GM12891 (cell line): ENCODE measurements at regions not wholly inside any gene's neighbourhood (a gene's known extent, or its start where the extent isn't known, plus 50 kb on each side); places are given as distances from the start of the nearest gene placed in this dataset.
"Not testable (repeated sequence)": the region's sequence is repeated elsewhere in the genome, so short reads cannot be mapped to it uniquely, and the experiment has no call there.

Source experiments
- DNase-seq: peaks from one replicate; pipeline ENCODE4 v3.0.0; 2011; ENCODE audit warnings: low spot score; ENCODE audit not compliant: insufficient read length
- FAIRE-seq: peaks from 2 replicates; lab custom pipeline; 2011; peaks lifted over from hg19 to GRCh38; lab: Jason Lieb, UNC

DNA sequence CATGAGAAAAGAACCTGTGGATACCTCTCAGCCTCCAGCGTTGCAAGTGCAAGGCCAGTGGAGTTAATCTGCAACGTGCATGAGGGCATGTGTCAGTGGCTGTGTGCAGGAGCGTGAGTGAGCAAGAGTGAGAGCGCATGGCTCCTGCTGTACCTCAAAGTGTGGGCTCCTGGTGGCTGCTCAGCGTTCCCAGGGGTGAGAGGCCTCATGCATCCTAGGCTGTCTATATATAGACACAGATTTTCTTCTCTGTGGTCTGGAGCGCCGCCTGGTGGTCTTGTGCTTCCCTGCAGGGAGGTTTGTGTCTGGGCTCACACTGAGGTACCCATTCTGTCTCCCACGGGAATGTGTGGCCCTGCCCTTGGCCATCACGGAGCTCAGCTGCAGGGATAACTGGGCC, 161.8 kb upstream of the POTEB2 start:
- DNase-seq: not testable (repeated sequence)
- FAIRE-seq: peak; percentile 82

DNA sequence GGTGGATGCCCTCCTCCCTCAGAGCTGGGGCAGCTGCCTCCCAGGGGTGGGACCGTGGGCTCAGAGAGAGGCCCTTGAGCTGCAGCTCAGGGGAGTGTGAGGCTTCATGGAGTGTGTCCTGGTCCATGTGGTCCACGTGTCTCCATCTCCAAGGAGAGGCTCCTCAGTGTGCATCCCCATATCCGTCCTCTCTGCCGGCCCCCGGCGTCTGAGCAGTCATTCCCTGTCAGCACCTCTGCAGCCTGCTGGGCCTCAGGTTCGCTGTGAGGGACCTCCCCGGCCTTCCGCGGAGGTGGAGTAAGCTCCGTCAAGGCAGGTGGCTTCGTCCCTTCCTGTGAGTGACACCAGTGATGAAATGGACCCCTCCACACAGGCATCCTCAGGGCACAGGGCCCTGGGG, 160.7 kb upstream of the POTEB2 start:
- DNase-seq, FAIRE-seq: not testable (repeated sequence)

DNA sequence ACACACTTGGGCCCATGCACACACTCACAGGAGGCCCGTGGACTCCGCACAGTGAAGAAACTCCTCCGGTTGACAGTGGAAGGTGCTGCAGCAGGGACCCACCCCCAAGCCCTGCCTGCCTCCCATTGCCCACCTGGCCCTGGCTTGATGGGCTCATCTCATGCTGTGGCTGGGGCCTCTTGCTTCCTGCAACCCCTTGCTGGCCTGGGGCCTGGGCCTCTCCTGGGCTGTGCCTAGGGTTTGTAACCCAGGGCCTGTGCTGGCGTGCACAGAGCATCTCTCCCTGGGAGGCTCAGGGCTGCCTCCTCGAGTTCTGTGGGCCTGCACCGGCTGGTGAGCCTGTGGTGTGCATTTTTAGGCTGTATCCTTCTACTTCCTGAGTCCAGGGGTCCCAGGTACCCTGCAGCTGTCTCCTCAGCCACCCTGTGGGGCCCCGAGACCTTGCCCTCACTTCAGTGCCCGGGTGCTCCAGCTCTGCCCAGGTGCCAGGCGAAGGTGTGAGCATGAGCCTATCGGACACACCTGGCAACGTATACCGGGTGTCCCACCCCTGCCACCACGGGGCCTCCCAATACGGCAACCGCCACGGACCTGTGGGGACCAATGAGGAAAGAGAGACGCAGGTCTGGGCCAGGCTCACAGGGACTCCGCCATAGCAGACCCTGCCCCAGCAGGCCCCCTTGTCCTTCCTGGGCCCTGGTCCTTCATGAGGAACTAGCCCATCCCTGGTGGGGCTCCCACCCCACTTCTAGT, 158.3 kb upstream of the POTEB2 start:
- DNase-seq, FAIRE-seq: not testable (repeated sequence)

DNA sequence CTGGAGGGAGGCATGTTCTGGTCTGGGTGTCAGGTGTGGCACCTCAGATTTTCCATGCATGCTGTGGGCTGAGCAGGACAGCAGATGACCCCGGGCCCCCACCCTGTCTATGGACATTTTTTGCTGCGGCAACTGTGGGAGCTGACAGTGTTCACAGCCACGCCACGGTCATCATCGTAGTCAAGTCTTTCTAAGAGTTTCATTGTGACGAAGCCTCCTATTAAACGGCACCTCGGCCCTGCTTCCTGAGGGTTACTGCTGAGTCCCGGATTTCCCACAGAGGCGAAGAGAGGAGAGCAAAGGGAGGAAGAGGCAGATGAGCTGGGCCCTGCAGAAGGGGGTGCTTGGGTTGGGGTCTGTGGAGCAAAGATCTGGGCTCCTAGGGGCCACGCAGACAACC, 152.1 kb upstream of the POTEB2 start:
- FAIRE-seq, DNase-seq: not testable (repeated sequence)

DNA sequence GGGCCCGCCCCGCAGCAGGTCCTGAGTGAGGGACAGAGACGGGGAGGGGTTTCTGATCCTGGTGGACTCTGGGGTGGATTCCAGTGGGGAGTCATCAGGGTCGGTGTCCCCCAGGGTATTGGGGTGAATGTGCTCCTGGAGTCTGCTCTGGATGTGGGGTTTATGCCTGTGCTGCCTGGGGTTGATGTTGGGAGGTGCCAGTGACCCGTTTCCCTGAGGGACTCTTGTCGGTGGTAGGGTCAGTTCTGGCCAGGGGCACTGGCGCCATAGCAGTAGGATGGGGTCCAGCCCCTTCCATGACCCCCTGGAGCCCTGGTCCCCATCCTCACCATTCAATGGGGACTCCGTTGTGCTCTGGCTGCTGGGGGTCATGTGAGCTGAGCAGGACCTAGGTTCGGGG, 151.2 kb upstream of the POTEB2 start:
- not testable (repeated sequence) for FAIRE-seq, DNase-seq

DNA sequence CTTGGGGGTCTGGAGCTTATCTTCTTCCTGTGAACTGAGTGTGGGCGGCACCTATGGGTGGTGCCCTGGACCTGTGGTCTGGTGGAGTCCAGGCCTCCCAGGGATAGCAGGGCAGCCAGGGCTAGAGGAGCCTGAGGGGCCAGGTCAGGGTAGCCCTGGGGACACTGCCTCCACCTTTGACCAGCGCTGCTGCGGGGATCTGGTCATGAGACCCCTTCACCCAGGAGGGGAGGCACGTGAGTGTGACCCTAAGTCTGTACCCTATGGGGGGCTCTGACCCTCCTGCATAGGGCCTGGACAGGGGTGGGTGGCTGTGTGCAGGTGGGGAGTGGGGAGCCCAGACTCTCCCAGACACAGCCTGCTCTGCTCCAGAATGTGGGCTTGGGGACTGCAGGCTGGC, 150.5 kb upstream of the POTEB2 start:
- not testable (repeated sequence) for FAIRE-seq

DNA sequence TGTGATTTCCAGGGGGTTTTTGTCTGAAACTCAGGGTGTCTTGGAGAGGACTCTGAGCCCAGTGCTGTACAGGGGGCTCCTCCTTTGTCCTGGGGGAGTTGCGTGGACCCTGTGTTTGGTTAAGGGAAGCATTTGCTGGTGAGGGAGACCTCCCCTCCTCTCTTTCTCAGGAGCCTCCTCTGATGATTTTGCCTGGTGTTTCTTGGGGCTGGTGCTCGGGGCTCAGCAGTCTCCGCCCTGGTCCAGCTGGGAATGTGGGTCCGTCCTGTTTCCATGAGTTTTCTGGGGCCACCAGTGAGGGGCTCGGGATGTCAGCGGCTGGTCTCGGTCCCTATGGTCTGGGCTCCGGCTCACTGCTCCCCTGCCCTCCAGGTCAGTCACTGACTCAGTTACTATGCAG, 149.1 kb upstream of the POTEB2 start:
- DNase-seq, FAIRE-seq: not testable (repeated sequence)

More for the DNA sequence above, 150.5 kb upstream of the POTEB2 start:
- not testable (repeated sequence) for DNase-seq

DNA sequence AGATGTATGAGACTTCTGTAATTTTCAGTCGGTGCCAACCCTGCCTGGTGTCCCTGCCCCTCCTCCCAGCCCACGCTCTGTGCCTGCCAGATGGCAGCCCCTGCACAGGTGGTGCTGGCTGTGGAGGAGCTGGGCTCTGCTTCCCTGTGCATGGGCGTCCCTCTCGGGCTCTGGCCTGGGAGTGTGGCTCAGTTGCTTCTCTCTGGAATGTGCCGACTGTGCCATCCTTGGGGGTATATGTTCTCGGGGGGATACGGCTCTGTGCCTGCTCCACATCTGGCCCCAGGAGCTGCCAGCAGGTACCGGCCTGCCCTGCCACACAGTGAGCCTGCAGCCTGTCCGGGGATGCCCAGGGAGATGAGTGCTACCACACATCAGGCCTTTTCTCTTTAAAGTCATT, 147.2 kb upstream of the POTEB2 start:
- not testable (repeated sequence) for DNase-seq, FAIRE-seq

DNA sequence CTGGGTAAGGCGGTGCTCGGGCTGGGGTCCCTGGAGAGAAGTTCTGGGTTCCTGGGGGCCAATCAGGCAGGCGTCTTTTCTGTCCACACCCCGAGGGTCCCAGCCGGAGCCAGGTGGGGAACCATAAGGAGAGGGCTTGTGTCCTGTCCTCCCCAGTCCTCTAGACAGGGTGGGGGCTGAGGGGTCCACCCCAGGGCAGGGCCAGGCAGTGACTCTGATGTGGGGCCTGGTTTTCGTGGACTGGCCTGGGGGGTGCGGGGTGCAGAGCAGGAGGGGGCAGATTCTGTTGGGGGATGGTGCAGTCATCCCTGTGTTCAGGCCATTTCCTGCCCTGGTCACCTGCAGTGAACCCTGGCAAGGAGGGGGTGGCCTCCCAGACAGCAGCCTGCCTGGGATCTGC, 143.5 kb upstream of the POTEB2 start:
- not testable (repeated sequence) for FAIRE-seq, DNase-seq

DNA sequence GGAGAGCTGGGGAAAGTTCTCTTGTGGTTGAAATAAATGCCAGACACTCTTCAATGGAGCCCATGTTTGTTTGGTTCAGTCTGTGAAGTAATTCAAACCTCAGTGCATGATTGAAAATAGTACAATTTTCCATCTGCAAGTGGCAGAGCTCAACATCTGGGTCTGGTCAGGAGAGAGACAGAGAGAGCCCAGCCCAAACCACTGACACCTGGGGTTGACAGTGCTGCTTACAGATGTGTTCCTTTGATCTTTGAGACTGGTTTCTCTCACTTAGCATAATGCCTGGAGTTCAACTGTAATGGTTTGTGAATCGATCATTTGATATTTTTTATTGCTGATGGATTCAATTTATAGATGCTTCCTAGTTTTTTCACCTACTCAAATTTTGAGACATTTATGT, 137.3 kb upstream of the POTEB2 start:
- not testable (repeated sequence) for DNase-seq, FAIRE-seq

DNA sequence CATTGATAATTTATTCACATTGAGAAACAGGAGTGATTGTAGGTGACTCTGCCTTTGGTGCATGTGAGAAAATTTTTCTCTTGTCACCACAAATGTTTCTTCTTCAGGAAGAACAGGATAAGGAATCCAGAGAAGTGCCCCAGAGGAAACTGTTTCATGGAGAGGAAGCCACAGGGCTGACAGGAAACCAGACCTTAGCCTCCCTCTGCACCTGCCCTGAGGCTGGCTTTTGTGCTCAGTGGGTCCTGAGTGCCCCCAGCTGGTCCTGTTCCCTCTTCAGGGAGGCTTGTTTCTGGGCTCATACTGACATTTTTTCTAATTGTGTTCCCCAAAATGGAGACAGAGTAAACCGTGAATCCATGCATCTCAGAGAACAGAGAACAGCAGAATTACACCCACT, 135.8 kb upstream of the POTEB2 start:
- FAIRE-seq, DNase-seq: not testable (repeated sequence)

DNA sequence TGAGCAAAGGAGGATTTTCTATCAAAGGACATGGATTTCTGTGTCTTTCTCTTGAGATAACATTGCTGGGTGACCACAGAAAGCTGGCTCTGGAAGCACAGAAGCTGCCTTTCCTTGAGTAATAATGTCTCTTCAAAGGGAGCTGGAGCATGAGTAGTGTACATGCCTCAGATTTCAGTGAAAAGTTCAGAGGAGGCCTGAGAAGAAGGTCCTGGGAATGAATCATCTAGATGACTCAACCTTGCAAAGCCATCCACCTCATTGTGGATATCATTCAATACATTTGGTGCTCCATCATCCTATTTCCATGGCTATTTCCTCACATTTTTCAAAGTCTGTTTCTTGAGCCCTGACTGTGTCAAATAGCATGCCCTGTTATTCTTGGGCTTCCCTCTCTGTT, 125.6 kb upstream of the POTEB2 start:
- DNase-seq: not testable (repeated sequence)

DNA sequence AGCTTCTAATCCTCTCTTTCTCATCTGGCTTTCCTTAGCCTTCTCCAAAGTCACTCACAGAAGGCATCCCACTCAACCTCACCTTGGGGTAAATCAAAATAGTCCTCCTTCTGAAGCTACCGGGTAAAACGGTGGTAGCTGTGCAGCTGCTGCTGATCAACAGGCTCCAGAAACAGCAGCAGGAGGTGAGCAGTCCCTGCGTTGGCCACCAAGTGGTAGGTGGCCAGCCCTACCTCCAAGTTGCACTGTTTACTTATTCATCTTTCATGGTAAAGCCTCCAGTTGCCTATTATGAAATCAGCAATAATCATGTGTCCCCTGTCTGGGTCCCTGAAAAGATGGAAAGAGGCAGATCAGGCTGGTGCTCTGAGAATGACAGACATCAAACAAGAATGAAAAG, 125.1 kb upstream of the POTEB2 start:
- not testable (repeated sequence) for DNase-seq, FAIRE-seq

More for the DNA sequence above, 125.6 kb upstream of the POTEB2 start:
- not testable (repeated sequence) for FAIRE-seq

DNA sequence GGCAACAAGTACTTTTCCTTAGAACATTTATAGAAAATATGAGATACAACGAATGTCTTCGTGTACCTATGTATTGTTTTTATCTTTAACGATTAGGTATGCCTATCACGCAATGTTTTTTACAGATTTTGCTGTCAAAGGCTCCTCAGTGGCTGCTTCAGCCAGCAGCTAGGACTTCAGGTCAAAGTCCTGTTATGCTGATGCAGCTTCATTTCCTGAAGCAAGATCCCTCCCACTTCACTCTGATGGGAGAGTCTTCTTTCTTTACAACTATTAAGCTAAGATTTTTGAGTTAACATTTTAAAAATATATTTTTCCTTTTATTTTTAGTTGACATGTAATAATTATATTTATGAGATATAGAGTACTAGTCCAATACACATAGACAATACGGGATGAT, 120.7 kb upstream of the POTEB2 start:
- not testable (repeated sequence) for DNase-seq, FAIRE-seq

DNA sequence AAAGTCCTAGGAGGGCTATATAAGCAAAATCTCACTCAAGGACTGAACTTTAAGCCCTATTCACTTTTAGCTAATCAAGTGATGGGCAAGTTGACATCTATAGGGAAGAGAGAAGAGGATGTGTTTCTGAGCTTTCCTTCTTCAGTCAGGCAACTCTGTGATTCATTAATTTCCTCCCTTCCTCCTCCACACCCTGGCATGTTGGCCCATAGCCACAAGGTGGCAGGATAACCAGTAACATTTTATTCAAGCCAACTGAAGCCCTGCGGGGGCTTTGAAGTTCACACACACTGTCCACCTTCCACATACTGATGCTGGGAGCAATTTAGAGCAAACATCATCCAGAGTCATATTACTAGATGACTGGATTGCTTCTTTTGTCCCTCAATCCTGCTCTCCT, 111.9 kb upstream of the POTEB2 start:
- not testable (repeated sequence) for DNase-seq, FAIRE-seq

DNA sequence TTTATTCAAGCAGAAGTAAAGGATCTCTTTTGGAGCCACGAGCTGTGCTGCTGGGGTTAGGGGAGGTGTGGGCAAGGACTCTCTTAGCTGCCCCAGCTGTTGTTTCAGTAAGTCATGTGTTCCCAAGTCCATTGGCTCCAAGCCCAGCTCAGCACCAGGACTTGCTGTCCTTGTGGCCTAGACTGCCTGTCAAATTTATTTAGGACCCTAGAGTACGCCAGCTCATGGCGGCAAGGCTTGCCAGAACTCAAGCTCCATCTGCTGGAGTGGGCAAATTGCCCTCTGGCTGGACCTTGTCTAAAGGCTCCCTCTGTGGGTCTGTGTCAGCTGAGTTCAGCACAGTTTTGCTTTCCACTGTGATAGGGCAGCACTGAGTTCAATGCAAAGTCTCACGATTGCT, 106.6 kb upstream of the POTEB2 start:
- not testable (repeated sequence) for DNase-seq, FAIRE-seq

DNA sequence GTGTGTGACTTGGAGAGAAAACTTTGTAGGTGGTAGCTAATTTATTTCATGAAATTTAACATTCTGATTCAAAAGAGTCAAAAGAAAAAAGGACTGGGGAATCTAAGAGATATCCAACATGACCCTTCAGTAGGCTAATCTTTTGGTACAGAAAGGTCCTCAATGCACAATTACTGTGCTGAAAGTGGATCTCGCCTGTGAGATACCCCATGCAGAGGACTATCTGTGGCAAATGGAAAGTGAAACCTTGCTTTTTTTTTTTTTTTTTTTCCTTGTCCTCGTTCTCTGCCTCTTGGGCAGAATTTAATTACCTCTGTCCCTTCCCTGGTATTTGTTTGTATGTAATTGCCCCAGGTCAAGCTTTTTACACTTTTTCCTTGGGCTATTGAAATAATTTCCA, 93.2 kb upstream of the POTEB2 start:
- FAIRE-seq: not testable (repeated sequence)

DNA sequence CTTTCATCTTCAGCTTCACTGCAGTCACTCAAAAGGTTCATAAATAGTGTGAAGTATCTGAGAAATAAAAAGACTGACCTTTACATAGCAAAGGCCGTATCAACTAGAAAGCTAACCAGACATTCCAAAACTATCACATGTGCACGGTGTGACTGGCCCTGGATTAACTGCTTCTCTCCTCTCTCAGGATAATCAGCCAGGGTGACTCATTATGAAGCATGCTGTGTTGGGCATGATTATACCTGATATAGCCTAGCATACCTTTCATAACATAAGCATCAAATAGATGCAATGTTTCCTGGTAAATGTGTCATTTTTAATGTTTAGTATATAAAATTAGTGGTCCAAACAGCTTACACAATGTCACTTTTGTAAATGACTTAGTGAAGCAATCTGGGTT, 63.2 kb upstream of the POTEB2 start:
- not testable (repeated sequence) for FAIRE-seq, DNase-seq

More for the DNA sequence above, 93.2 kb upstream of the POTEB2 start:
- not testable (repeated sequence) for DNase-seq
